ENCODE measurements at regions not wholly inside any gene's neighbourhood (a gene's known extent, or its start where the extent isn't known, plus 50 kb on each side); places are given as distances from the start of the nearest gene placed in this dataset.

GRCh38 chr6:44737829-44738528, 350.5 kb downstream of the CDC5L start:
- no peaks in the 10 kb centered on the region for H3K36me3 ChIP-seq
- no peaks in the 10 kb centered on the region for H3K4me1 ChIP-seq
- no peak for TF ChIP-seq POLR2AphosphoS5 (IDR thresholded peaks at IDR 0.05)
- no peaks in the 10 kb centered on the region for H3K9me3 ChIP-seq
- 64 to 79% (median 74%) methylated on average over 6 of the region's 6 CpGs for WGBS, 5 donors
- no peak overlapping the region for H3K27ac ChIP-seq
- no peak overlapping the region for H3K4me3 ChIP-seq
- no peak for DNase-seq
- H3K27me3 ChIP-seq (replicated peaks in 1 of 7), result no peaks in the 10 kb centered on the region
- intact Hi-C loops (cut with DNase I; ENCODE audit: low total_unique reads), result no loop called here

- Histone ChIP-seq H3K36me3 (no peaks in the 10 kb centered on the region), H3K4me3 (no peak overlapping the region), H3K9me3 (no peaks in the 10 kb centered on the region), H3K4me1 (no peaks in the 10 kb centered on the region), H3K27ac (no peak overlapping the region), H3K27me3 (replicated peaks in 1 of 7) (no peaks in the 10 kb centered on the region)
- intact Hi-C loops (cut with DNase I; ENCODE audit: low total_unique reads), result no loop called here
- TF ChIP-seq POLR2AphosphoS5 (IDR thresholded peaks at IDR 0.05), result no peak
- no peak for TF ChIP-seq POLR2A (IDR thresholded peaks at IDR 0.05)
- 77 to 86% (median 82%) methylated on average over 8 of the region's 8 CpGs for WGBS, 5 donors
- no peak for DNase-seq
Measured at GRCh38 chr6:44738601-44739146, 351.2 kb downstream of the CDC5L start.

GRCh38 chr6:44739181-44739580, 351.7 kb downstream of the CDC5L start:
- intact Hi-C loops (cut with DNase I; ENCODE audit: low total_unique reads), result no loop called here
- 92 to 95% (median 93%) methylated on average over 14 to 16 of the region's 16 CpGs for whole genome bisulfite sequencing, 5 donors
- no peak overlapping the region for H3K4me3 ChIP-seq
- H3K27me3 ChIP-seq (replicated peaks in 1 of 7), result no peaks in the 10 kb centered on the region
- TF ChIP-seq POLR2A (IDR thresholded peaks at IDR 0.05), result no peak
- no peak for TF ChIP-seq CTCF (IDR thresholded peaks at IDR 0.05 in 8 of 11, conservative IDR thresholded peaks at IDR 0.05 in 3 of 11)
- TF ChIP-seq POLR2AphosphoS5 (IDR thresholded peaks at IDR 0.05), result no peak
- H3K27ac ChIP-seq, result no peak overlapping the region
- no peak for DNase-seq
- no peaks in the 10 kb centered on the region for H3K9me3 ChIP-seq
- H3K4me1 ChIP-seq, result no peaks in the 10 kb centered on the region
- no peaks in the 10 kb centered on the region for H3K36me3 ChIP-seq

GRCh38 chr6:44740566-44741120, 353.1 kb downstream of the CDC5L start:
- TF ChIP-seq POLR2A (IDR thresholded peaks at IDR 0.05) (no peak), POLR2AphosphoS5 (IDR thresholded peaks at IDR 0.05) (no peak), CTCF (IDR thresholded peaks at IDR 0.05 in 8 of 11, conservative IDR thresholded peaks at IDR 0.05 in 3 of 11) (no peak)
- Histone ChIP-seq H3K36me3 (no peaks in the 10 kb centered on the region), H3K4me1 (no peaks in the 10 kb centered on the region), H3K27me3 (replicated peaks in 1 of 7) (no peaks in the 10 kb centered on the region), H3K4me3 (no peak overlapping the region), H3K27ac (no peak overlapping the region), H3K9me3 (peaks cover 0 to 11% (median 4%) of the 10 kb centered on the region in 8 donors)
- no peak for DNase-seq
- 82 to 88% (median 83%) methylated on average over 8 of the region's 8 CpGs for WGBS, 5 donors
- intact Hi-C loops (cut with DNase I; ENCODE audit: low total_unique reads), result no loop called here

GRCh38 chr6:44742201-44742600, 354.7 kb downstream of the CDC5L start:
- Histone ChIP-seq H3K27ac (no peak overlapping the region), H3K4me1 (no peaks in the 10 kb centered on the region), H3K27me3 (replicated peaks in 1 of 7) (peaks cover 0 to 1% (median 0%) of the 10 kb centered on the region in 7 donors), H3K4me3 (no peak overlapping the region), H3K36me3 (no peaks in the 10 kb centered on the region), H3K9me3 (peaks cover 0 to 15% (median 6%) of the 10 kb centered on the region in 8 donors)
- intact Hi-C loops (cut with DNase I; ENCODE audit: low total_unique reads), result no loop called here
- WGBS, 5 donors, result 88 to 100% (median 90%) methylated on average over 1 to 2 of the region's 2 CpGs
- TF ChIP-seq CTCF (IDR thresholded peaks at IDR 0.05 in 8 of 11, conservative IDR thresholded peaks at IDR 0.05 in 3 of 11) (no peak), POLR2A (IDR thresholded peaks at IDR 0.05) (no peak), POLR2AphosphoS5 (IDR thresholded peaks at IDR 0.05) (no peak)
- DNase-seq, result no peak
